Ishikawa (cell line): ENCODE measurements at regions not wholly inside any gene's neighbourhood (a gene's known extent, or its start where the extent isn't known, plus 50 kb on each side); places are given as distances from the start of the nearest gene placed in this dataset.

ENCODE experiments used
- CEBPB ChIP-seq: IDR thresholded peaks from 2 replicates; pipeline ENCODE4 v1.6.1; 2012
- CREB1 ChIP-seq: IDR thresholded peaks from 2 replicates; pipeline ENCODE4 v1.6.1; 2012; ENCODE audit warnings: low read depth
- EGR1 ChIP-seq: IDR thresholded peaks from 2 replicates; pipeline ENCODE4 v1.6.1; 2012
- EP300 ChIP-seq: IDR thresholded peaks from 2 replicates; pipeline ENCODE4 v1.6.1; 2012; ENCODE audit warnings: borderline replicate concordance
- FOXM1 ChIP-seq: IDR thresholded peaks from 2 replicates; pipeline ENCODE4 v1.6.1; 2012; ENCODE audit warnings: low read depth, borderline replicate concordance
- NFIC ChIP-seq: IDR thresholded peaks from 2 replicates; pipeline ENCODE4 v1.6.1; 2012
- RAD21 ChIP-seq: IDR thresholded peaks from 2 replicates; pipeline ENCODE4 v1.6.1; 2012; ENCODE audit warnings: low read depth
- TAF1 ChIP-seq: IDR thresholded peaks from 2 replicates; pipeline ENCODE4 v1.6.1; 2012; ENCODE audit warnings: low read depth, mild to moderate bottlenecking
- TCF12 ChIP-seq: IDR thresholded peaks from 2 replicates; pipeline ENCODE4 v1.6.1; 2012; ENCODE audit warnings: low read depth
- TEAD4 ChIP-seq: IDR thresholded peaks from 2 replicates; pipeline ENCODE4 v1.6.1; 2012
- YY1 ChIP-seq: IDR thresholded peaks from 2 replicates; pipeline ENCODE4 v1.6.1; 2012; ENCODE audit warnings: low read depth
- ZBTB7A ChIP-seq: IDR thresholded peaks from 2 replicates; pipeline ENCODE4 v1.6.1; 2012; ENCODE audit warnings: low read depth
- TF ChIP-seq, protein P1 (sequence below): IDR thresholded peaks from 2 replicates; pipeline ENCODE4 v1.6.1; 2012; ENCODE audit warnings: low read depth, mild to moderate bottlenecking
- TF ChIP-seq, protein P2 (sequence below): IDR thresholded peaks from 2 replicates; pipeline ENCODE4 v1.6.1; 2012
- TF ChIP-seq, protein P3 (sequence below): IDR thresholded peaks from 2 replicates; pipeline ENCODE4 v1.6.1; 2012

DNA sequence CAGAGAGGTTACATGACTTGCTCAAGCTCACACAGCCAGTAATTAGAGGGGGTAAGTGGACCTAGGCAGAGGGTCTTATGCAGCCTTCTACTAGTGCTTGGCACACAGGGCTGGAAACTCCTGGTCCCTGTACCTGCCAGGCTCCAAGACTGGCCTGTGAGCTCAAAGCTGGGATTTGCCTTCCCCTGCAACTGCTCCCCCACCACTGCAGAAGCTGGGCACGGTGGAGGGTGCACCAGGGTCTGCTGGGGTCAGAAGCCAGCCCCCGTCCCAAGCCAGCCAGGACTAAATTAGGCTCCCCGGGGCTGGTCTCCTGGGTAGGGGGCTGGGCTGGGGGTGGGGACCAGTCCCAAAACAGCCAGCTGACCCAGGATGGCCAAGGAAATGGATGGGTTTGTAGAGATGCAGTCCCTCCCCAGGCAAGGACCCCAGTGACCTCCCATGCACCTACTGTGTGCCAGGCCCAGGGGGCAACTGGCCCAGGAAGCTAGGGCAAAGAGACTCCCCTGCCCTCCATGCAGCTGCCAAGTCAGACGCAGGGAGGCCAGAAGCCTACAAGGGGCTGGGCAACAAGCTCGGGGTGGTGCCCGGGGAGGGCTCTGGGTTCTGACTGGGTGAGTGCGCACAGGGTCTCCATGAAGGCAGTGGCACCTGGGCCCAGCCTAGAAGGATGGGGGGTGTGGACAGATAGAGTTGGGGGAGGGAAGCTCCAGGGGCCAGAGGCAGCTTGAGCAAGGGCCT, 51.8 kb upstream of the LINGO1 start:
- TF ChIP-seq FOXM1 (no peak), CREB1 (no peak), NFIC (no peak), CEBPB (no peak), TEAD4 (no peak), RAD21 (no peak), EP300 (no peak), EGR1 (no peak), TCF12 (no peak), ZBTB7A (no peak), YY1 (no peak), TAF1 (no peak)
- TF ChIP-seq, protein P1, sequence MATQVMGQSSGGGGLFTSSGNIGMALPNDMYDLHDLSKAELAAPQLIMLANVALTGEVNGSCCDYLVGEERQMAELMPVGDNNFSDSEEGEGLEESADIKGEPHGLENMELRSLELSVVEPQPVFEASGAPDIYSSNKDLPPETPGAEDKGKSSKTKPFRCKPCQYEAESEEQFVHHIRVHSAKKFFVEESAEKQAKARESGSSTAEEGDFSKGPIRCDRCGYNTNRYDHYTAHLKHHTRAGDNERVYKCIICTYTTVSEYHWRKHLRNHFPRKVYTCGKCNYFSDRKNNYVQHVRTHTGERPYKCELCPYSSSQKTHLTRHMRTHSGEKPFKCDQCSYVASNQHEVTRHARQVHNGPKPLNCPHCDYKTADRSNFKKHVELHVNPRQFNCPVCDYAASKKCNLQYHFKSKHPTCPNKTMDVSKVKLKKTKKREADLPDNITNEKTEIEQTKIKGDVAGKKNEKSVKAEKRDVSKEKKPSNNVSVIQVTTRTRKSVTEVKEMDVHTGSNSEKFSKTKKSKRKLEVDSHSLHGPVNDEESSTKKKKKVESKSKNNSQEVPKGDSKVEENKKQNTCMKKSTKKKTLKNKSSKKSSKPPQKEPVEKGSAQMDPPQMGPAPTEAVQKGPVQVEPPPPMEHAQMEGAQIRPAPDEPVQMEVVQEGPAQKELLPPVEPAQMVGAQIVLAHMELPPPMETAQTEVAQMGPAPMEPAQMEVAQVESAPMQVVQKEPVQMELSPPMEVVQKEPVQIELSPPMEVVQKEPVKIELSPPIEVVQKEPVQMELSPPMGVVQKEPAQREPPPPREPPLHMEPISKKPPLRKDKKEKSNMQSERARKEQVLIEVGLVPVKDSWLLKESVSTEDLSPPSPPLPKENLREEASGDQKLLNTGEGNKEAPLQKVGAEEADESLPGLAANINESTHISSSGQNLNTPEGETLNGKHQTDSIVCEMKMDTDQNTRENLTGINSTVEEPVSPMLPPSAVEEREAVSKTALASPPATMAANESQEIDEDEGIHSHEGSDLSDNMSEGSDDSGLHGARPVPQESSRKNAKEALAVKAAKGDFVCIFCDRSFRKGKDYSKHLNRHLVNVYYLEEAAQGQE, result no peak
- TF ChIP-seq, protein P2, sequence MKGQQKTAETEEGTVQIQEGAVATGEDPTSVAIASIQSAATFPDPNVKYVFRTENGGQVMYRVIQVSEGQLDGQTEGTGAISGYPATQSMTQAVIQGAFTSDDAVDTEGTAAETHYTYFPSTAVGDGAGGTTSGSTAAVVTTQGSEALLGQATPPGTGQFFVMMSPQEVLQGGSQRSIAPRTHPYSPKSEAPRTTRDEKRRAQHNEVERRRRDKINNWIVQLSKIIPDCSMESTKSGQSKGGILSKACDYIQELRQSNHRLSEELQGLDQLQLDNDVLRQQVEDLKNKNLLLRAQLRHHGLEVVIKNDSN, result no peak
- TF ChIP-seq, protein P3, sequence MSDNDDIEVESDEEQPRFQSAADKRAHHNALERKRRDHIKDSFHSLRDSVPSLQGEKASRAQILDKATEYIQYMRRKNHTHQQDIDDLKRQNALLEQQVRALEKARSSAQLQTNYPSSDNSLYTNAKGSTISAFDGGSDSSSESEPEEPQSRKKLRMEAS, result no peak

DNA sequence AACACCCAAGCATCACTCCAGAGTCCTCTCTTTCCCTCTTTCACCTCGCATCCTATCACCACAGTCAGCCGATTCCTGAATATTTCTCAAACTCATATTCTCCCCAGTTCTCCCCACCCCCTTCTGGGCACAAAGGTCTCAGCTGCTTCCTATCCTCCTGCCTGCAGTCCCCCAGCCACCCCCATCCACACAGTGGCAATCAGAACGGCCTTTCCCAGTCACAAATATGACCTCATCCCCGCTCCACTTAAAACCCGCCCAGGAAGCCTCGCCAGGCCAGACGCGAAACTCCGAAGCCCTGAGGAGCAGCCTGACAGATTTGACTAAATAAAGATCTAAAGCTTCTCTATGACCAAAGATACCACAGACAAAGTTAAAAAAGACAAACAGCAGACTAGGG, 49.9 kb upstream of the LINGO1 start:
- TF ChIP-seq EGR1, result no peak
- TF ChIP-seq TEAD4, result no peak
- TF ChIP-seq, protein P2, result no peak
- TF ChIP-seq TCF12, result no peak
- TF ChIP-seq, protein P1, result no peak
- TF ChIP-seq EP300, result no peak
- TF ChIP-seq, protein P3, result no peak
- TF ChIP-seq FOXM1, result no peak
- TF ChIP-seq NFIC, result no peak
- TF ChIP-seq CEBPB, result no peak
